Mucosa of gallbladder (tissue), 1 donor: ENCODE measurements at regions not wholly inside any gene's neighbourhood (a gene's known extent, or its start where the extent isn't known, plus 50 kb on each side); places are given as distances from the start of the nearest gene placed in this dataset.
"Not testable (repeated sequence)": the region's sequence is repeated elsewhere in the genome, so short reads cannot be mapped to it uniquely, and the experiment has no call there.

Experiments
- DNase-seq: peaks from one replicate; pipeline ENCODE4 v3.0.0-alpha.2; 2020; ENCODE audit warnings: low spot score
- donor health status: DM: no; HTN: no; CAD: no.

DNA sequence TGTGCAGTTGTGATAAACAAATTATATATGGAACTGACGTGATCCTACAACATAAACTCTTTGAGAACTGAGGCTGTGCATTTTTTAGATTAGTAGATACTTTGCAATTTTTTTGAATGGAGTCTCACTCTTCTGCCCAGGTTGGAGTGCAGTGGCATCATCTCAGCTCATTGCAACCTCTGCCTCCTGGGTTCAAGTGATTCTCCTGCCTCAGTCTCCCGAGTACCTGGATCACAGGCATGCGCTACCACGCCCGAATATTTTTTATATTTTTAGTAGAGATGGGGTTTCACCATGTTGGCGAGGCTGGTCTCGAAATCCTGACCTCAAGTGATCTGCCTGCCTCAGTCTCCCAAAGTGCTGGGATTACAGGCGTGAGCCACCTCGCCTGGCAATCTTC, 145.9 kb downstream of the POTEH start:
- not testable (repeated sequence) for DNase-seq

DNA sequence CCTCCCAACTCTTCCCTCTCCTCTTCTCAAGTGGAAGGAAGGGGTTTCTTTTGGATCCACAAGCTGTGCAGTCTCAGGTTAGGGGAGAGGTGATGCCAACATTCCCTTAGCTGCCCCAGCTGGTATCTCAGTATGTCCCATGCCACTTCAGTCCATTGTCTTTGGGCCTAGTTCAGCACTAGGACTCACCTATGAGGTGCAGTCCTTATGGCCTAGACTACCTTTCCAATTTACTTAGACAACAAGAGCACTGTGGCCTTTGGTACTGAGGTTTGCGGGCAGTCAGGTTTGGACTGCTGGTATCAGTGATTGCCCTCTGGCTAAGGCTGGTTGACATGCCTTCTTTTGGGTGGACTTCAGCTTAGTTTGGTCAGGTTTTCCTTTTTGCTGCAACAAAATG, 159.9 kb downstream of the POTEH start:
- DNase-seq: not testable (repeated sequence)

DNA sequence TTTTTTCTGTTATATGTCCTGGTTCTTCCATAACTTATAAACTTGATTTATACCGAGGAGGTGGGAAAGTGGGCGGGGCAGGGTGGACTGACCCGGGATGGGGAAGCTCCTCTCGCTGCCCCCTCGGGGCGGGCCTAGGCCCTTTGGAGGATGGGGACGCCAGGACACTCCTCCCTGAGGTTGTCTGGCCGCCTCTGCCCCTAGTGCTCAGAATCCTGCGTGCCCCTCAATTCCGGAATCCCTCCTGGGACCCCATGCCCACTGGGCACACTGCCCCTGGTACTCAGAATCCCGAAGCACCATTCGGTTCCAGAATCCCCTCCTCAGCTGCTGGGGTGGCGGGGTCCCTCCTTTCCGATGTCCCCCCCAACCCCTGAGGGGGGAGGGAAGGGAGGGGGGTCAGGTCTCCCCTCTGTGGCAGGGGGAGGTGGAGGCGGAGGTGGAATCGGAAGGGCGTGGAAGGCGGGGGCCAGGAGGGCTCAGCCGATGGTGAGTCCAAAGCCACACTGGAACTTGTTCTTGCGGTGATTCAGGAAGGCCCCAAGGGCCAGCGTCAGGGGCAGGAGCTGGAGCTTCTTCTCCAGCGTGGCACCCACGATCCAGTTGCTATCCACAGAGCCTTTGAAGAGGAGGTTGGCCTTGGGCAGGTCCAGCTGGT, 164.0 kb downstream of the POTEH start:
- DNase-seq: not testable (repeated sequence)

DNA sequence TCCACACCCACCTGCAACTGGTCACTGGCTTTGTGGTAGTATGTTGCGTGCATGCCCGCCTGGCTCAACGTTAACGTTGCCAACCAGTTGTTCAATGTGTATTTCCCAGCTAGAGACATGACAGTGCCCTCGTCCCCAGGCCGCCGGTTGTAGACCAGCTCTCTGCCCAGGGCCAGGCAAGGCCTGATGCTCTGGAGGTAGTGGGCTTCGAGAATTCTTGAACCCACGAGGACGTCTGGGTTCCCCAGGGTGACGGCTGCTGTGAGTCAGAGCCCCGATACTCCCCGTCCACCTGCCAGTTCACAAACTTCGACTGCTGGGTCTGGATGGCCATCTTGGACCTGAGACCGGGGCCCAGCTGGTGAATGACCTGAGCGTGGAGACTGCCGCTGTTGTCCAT, 164.6 kb downstream of the POTEH start:
- DNase-seq: peak; percentile 9

DNA sequence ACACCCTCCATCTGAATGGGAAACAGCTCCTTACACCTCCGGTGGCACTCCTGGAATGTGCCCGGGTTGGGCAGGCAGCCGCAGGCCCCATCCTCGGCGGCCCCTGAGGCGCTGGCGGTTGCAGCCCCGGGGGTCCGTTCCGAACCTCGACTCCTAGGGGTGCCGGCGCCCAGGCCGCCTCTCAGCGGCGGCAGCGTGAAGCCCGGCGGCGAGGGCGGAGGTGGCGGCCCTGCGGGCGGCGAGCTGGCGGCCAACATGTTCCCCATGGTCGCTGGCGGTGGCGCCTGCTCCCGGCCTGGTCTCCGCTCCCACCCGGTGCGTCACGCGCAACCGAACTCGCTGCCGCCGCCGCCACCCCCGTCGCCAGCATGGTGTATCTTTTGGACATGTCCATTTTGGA, 165.2 kb downstream of the POTEH start:
- DNase-seq: not testable (repeated sequence)

DNA sequence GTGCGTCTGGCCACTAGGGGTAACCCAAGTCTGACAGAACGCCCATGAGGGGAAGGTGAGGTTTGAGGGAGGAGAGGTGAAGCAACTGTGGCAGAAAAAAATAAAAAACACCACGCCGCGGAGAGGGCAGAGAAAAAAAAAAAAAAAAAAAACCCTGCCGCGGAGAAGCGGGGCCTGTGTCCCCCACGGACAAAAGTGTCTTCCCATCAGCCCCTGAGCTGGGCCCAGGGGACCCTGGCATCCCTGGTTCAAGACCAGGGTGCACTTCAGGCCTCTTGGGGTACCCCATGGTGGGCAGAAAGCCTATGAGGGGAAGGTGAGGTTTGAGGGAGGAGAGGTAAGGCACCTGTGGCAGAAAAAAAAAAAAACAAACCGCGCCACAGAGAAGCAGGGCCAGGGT, 191.1 kb downstream of the POTEH start:
- DNase-seq: not testable (repeated sequence)

DNA sequence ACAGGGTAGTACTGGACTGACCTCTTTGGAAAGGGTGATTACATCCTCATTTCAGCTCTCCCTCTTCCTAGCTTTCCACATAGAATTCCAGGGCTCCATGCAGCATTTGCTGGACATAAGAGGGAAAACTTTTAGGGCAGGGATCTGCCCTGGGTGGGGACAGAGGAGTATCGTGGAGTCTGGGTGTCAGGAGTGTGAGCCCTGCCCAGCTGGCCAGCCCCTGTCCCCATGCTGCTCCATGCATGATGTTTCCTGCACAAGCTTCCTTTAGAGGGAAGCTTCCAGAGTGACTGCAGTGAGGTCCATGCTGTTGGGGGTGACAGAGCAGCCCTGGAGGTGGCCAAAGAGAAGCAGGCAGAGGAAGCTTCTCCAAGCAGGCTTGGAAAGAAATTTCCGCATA, 214.5 kb downstream of the POTEH start:
- not testable (repeated sequence) for DNase-seq

DNA sequence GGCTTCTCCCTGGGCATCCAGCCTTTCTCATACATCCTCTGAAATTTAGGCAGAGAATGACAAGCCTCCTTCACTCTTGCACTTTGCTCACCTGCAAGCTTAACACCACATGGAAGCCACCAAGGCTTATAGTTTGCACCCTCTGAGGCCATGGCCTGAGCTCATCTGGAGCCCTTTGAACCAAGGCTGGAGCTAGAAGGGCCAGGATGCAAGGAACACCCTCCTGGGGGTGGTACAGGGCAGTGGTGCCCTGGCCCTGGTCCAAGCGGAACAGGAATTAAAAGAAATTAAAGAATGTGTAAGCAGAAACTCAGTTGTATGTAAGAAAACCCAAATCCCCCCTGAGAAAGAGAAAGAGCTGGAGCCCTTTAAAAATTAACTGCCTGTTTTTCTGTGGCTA, 221.9 kb downstream of the POTEH start:
- DNase-seq: not testable (repeated sequence)

DNA sequence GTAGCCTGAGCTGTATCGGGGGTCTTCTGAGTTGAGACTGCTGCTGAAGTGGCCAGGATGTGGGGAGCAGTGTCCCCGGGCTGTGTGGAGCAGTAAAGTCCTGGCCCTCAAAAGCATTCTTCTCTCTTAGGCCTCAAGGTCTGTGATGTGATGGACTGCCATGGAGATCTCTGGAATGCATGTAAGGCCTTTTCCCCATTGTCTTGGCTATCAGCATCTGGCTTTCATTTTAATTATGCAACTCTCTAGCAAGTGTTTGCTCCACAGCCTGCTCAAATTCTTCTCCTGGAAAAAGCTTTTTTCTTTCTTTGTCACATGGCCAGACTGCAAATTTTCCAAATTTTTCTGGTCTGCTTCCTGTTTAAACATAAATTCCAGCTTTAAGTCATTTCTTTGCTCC, 229.3 kb downstream of the POTEH start:
- not testable (repeated sequence) for DNase-seq

DNA sequence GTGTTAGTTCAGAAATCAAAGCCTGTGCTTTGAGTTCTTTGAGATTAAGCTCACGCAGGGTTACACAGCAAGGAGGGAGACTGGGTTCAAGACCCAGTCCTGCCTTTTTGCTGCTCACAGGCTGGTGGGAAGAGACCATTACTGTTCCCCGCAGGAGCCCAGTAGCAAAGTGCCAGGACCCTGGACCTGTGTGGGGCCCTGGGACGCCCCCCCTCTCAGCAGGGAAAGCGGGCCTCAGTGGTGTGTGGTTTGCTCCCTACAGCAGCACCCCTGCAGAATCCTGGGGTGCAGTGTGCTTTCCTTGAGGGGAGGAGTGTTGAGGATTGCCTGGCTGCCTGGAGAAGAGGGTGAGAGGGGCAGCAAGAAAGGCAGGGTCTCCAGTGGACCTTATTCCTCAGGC, 231.1 kb downstream of the POTEH start:
- DNase-seq: not testable (repeated sequence)

DNA sequence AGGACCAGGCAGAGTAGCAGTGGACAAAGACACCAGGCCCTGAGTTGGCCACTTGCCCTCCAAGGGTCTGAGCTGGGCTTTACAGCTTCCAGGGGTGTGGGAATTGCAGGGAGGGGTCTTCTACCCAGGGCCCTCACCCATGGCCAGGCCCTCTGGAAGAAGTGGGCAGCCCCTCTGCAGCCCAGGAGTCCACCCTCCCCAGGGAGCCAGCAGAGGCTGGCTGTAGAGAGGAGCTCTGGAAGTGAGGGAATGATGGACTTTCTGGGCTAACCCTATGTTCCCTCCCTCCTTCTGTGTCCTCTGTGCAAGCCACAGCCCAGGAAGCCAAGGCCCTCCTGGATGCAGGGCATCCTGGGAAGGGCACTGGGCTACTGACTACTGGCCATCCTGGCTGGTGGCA, 232.3 kb downstream of the POTEH start:
- not testable (repeated sequence) for DNase-seq

DNA sequence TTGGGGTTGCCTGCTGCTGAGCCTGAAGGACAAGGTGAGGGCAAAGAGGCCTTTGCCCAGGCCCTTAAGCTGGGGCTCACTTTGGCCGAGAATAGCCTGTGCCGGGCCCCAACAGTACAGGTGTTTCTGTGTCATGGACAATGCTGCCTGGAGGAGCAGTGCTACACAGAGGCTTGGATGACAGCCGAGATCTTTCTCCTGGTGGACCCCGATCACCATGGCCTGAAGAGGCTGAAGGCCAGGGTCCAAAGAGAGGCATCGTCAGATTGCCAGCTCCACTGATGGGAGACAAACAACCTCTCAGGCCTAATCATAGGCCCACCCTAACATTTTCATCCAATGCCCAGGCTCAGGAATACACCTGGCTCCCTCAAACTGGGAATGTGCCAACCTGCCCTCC, 232.8 kb downstream of the POTEH start:
- not testable (repeated sequence) for DNase-seq

DNA sequence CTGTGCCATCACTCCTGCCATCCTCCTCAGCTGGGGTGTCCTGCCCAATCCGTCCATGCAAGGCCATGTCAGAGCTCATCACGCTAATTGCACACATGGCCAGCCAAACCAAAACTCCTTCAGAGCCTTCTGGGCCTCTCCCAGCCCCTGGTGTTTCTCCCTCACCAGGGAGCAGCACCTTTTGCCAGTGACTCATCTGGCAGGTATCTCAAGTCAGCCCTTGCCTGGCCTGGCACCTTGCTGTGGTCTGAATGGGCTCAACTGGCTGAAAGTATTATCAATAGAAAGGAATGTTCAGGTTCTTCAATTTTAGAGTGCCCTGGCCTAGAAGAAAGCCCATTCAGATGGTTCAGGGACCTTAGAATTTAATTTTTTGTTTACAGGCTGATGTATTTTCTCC, 235.0 kb downstream of the POTEH start:
- not testable (repeated sequence) for DNase-seq

DNA sequence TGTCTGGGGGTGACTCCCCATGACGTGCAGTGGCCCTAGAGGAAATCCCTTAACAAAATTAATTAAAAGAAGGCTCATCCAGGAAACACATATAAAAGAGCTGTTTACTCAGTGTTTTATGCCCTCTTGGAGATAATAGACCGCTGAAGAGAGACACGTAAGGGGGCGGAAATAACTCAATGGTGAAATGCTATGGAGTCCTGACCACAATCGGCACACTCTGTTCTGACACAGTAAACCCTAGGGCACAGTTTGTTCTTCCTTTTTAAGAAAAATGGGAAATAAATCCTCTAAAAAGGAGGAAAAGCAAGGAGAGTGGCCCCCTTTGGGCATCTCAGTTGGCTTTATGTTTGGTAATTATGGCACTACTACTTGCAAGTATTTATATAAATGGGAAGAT, 237.3 kb downstream of the POTEH start:
- DNase-seq: not testable (repeated sequence)
